ENCODE measurements at regions not wholly inside any gene's neighbourhood (a gene's known extent, or its start where the extent isn't known, plus 50 kb on each side); places are given as distances from the start of the nearest gene placed in this dataset.

DNA sequence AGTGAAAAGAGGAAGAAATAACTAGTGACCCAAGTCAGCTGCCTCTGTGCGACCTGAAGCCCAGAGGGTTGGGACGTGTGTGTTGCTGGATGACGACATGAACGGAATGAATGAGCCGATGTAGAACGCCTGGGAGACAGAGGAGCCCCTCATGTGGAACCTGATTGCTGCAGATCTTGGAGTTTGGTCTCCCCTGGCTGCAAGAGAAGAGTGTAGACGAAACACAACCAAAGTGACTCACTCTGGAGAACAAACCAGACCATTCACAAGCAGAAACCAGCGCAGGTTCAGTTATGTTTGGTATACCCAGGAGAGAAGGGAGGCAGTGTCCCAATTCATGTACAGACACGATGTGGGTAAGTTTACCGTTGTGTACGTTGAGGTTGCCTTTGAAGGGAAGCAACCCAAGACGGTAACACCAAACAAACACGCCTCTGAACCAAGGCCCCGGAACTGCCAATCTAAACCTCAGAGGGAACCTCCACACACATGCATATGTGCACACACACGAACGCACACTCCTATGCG, 265.9 kb downstream of the BMP7 start:
- H3K4me1 ChIP-seq: no peaks in the 10 kb centered on the region
- H3K4me3 ChIP-seq: no peak overlapping the region
- H3K36me3 ChIP-seq: no peaks in the 10 kb centered on the region
- no peaks in the 10 kb centered on the region for H3K27me3 ChIP-seq
- DNase-seq (ENCODE audit: low spot score in 2 of 2): no peak
- no peak overlapping the region for H3K27ac ChIP-seq
- peaks cover 0 to 5% of the 10 kb centered on the region in 2 donors for H3K9me3 ChIP-seq
- TF ChIP-seq, protein P1, sequence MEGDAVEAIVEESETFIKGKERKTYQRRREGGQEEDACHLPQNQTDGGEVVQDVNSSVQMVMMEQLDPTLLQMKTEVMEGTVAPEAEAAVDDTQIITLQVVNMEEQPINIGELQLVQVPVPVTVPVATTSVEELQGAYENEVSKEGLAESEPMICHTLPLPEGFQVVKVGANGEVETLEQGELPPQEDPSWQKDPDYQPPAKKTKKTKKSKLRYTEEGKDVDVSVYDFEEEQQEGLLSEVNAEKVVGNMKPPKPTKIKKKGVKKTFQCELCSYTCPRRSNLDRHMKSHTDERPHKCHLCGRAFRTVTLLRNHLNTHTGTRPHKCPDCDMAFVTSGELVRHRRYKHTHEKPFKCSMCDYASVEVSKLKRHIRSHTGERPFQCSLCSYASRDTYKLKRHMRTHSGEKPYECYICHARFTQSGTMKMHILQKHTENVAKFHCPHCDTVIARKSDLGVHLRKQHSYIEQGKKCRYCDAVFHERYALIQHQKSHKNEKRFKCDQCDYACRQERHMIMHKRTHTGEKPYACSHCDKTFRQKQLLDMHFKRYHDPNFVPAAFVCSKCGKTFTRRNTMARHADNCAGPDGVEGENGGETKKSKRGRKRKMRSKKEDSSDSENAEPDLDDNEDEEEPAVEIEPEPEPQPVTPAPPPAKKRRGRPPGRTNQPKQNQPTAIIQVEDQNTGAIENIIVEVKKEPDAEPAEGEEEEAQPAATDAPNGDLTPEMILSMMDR (IDR thresholded peaks at IDR 0.05): no peak
- intact Hi-C loops (cut with DNase I): no loop called here

DNA sequence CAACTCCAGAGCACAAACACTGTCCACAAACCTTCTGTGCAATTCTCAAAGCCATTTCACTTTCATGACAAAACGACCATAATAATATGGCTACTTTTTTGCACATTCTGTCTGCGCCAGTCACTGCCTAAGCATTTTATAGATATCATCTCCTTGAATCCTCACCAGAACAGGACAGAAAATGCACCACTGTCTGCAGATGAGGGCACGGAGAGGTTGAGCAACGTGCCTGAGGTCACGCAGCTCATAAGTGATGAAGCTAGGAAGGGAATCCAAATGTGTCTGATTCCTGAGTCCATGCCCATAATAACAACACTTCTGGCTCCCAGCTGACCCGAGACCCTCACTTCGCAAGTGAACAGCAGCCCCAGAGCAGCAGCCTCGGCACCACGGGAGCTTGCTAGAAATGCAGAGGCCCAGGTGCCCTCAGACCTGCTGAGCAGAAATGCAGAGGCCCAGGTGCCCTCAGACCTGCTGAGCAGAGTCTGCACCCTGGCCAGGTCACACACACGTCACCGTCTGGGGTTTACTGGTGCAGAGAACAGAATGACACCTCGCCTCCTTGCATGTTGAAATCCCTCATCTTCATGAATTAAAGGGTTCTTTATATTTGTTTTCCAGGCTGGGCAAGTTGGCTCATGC, 265.2 kb downstream of the BMP7 start:
- TF ChIP-seq, protein P1 (IDR thresholded peaks at IDR 0.05): no peak
- Histone ChIP-seq H3K4me1 (no peaks in the 10 kb centered on the region), H3K9me3 (peaks cover 0 to 5% of the 10 kb centered on the region in 2 donors), H3K36me3 (no peaks in the 10 kb centered on the region), H3K4me3 (no peak overlapping the region), H3K27me3 (no peaks in the 10 kb centered on the region), H3K27ac (no peak overlapping the region)
- no peak for DNase-seq (ENCODE audit: low spot score in 2 of 2)
- intact Hi-C loops (cut with DNase I): no loop called here

- no peak overlapping the region for H3K4me3 ChIP-seq
- intact Hi-C loops (cut with DNase I): no loop called here
- H3K27me3 ChIP-seq: no peaks in the 10 kb centered on the region
- H3K4me1 ChIP-seq: no peaks in the 10 kb centered on the region
- no peak overlapping the region for H3K27ac ChIP-seq
- TF ChIP-seq, protein P1 (IDR thresholded peaks at IDR 0.05): no peak
- DNase-seq (ENCODE audit: low spot score in 2 of 2): no peak
- H3K36me3 ChIP-seq: no peaks in the 10 kb centered on the region
- peaks cover 0 to 5% of the 10 kb centered on the region in 2 donors for H3K9me3 ChIP-seq
Measured at GRCh38 chr20:57002066-57002570, 264.3 kb downstream of the BMP7 start.

GRCh38 chr20:57003012-57003411, 263.4 kb downstream of the BMP7 start:
- no peak overlapping the region for H3K4me3 ChIP-seq
- no peaks in the 10 kb centered on the region for H3K27me3 ChIP-seq
- no peak for DNase-seq (ENCODE audit: low spot score in 2 of 2)
- no peaks in the 10 kb centered on the region for H3K4me1 ChIP-seq
- peaks cover 0 to 5% of the 10 kb centered on the region in 2 donors for H3K9me3 ChIP-seq
- H3K27ac ChIP-seq: no peak overlapping the region
- TF ChIP-seq, protein P1 (IDR thresholded peaks at IDR 0.05): no peak
- no peaks in the 10 kb centered on the region for H3K36me3 ChIP-seq
- intact Hi-C loops (cut with DNase I): no loop called here

GRCh38 chr20:57004416-57004815, 262.0 kb downstream of the BMP7 start:
- Histone ChIP-seq H3K4me1 (no peaks in the 10 kb centered on the region), H3K27ac (no peak overlapping the region), H3K9me3 (no peaks in the 10 kb centered on the region), H3K27me3 (no peaks in the 10 kb centered on the region), H3K4me3 (no peak overlapping the region), H3K36me3 (no peaks in the 10 kb centered on the region)
- TF ChIP-seq, protein P1 (IDR thresholded peaks at IDR 0.05): no peak
- DNase-seq (ENCODE audit: low spot score in 2 of 2): no peak
- intact Hi-C loops (cut with DNase I): no loop called here

Measured in ascending aorta (tissue), 2 donors.